A549 (cell line): ENCODE measurements at regions not wholly inside any gene's neighbourhood (a gene's known extent, or its start where the extent isn't known, plus 50 kb on each side); places are given as distances from the start of the nearest gene placed in this dataset.

ENCODE experiments used
- CBX2 ChIP-seq: fragments of 200-600 bp; sonication (generic); IDR thresholded peaks from 2 replicates; pipeline ENCODE4 v1.6.1; 2016; ENCODE audit warnings: low read depth, mild to moderate bottlenecking, borderline replicate concordance
- CHD2 ChIP-seq: fragments of 150-350 bp; IDR thresholded peaks from 2 replicates; pipeline ENCODE4 v1.6.1; 2014; ENCODE audit warnings: low read length; ENCODE audit not compliant: partially characterized antibody
- CTCF ChIP-seq: fragments of >200 bp; sonication (Bioruptor Twin); formaldehyde crosslinking; IDR thresholded peaks from 3 replicates; pipeline ENCODE4 v1.5.1; 2016
- ELK1 ChIP-seq: fragments of 150-350 bp; IDR thresholded peaks from 2 replicates; pipeline ENCODE4 v1.6.1; 2014; ENCODE audit warnings: low read depth, mild to moderate bottlenecking, low read length
- EP300 ChIP-seq, 2 experiments: fragments of >200 bp; sonication (Bioruptor Twin); formaldehyde crosslinking; IDR thresholded peaks; 2 replicates in 1 of 2; 3 replicates in 1 of 2; pipeline ENCODE4 v1.6.1; 2016 to 2017
- ESRRA ChIP-seq: fragments of 150-350 bp; IDR thresholded peaks from 2 replicates; pipeline ENCODE4 v1.6.1; 2014; ENCODE audit warnings: mild to moderate bottlenecking, low read length, borderline replicate concordance
- HOXB13 ChIP-seq: fragments of 250-450 bp; sonication (Bioruptor Pico); IDR thresholded peaks from 2 replicates; pipeline ENCODE4 v1.5.0; 2020; ENCODE audit warnings: low read depth, mild to moderate bottlenecking, moderate library complexity
- JUN ChIP-seq, 2 experiments: fragments of >200 bp; sonication (Bioruptor Twin); formaldehyde crosslinking; IDR thresholded peaks; 2 replicates in 1 of 2; 3 replicates in 1 of 2; pipeline ENCODE4 v1.6.1; 2016 to 2017
- MAFK ChIP-seq: fragments of 450-650 bp; IDR thresholded peaks from 2 replicates; pipeline ENCODE4 v1.6.1; 2014; ENCODE audit not compliant: partially characterized antibody
- POLR2A ChIP-seq: IDR thresholded peaks from 2 replicates; pipeline ENCODE4 v1.6.1; 2012; ENCODE audit warnings: mild to moderate bottlenecking, low read length
- RARB ChIP-seq: fragments of 250-450 bp; sonication (Bioruptor Pico); IDR thresholded peaks from 2 replicates; pipeline ENCODE4 v1.8.0; 2021; ENCODE audit warnings: mild to moderate bottlenecking, moderate library complexity

GRCh38 chrX:3548765-3549391 lies 164.6 kb downstream of the PRKX start:
- peak; percentile 42 for TF ChIP-seq CTCF
- TF ChIP-seq RARB (CRISPR knock-in tag): no peak
- TF ChIP-seq HOXB13 (CRISPR knock-in tag): no peak
- TF ChIP-seq JUN (IDR thresholded peaks at IDR 0.05): no peak
- no peak for TF ChIP-seq ESRRA
- TF ChIP-seq CHD2: no peak
- no peak for TF ChIP-seq EP300 (IDR thresholded peaks at IDR 0.05)
- no peak for TF ChIP-seq CBX2
- TF ChIP-seq ELK1: no peak
- no peak for TF ChIP-seq POLR2A
- TF ChIP-seq MAFK: peak; percentile 18
